ENCODE measurements at regions not wholly inside any gene's neighbourhood (a gene's known extent, or its start where the extent isn't known, plus 50 kb on each side); places are given as distances from the start of the nearest gene placed in this dataset.

DNA sequence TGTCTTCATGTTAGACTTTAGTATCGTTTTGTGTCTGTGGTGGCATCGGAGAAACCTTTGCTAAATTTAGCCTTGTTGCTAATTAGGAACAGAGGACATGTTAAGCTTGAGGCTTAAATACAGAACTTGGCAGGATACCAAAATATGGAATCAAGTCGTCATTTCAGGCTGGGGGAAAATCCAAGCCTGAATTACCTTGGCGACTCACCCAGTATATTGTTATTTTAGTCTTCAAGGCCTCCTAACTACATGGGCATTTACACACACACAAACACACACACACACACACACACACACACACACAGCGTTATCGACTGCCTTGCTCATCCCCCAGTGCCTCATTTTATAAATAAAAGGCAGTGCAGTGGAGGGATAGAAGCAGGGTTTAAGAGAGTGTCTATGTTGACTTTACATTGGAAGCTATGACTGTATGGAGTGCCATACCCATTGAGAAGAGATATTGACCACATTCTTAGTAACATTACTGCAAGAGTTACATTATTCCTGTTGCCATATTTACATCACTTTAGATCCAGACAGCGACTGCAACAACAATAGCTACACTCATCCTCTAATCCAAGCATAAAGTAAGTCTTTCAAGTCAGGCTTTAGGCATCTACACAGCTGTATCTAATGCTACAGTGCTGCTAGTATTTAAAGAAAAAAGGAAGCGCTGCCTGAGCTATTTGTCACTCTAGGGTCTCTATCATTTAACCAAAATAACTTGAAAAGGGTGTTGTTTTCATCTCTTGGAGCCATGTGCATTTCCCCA, 210.8 kb upstream of the SEMA6D start:
- no peak for DNase-seq (ENCODE audit: low read depth)

GRCh38 chr15:47507221-47507985, 209.9 kb upstream of the SEMA6D start:
- DNase-seq (ENCODE audit: low read depth) = no peak

- no peak for DNase-seq (ENCODE audit: low read depth)
Observed at GRCh38 chr15:47511261-47511660, 206.0 kb upstream of the SEMA6D start.

DNA sequence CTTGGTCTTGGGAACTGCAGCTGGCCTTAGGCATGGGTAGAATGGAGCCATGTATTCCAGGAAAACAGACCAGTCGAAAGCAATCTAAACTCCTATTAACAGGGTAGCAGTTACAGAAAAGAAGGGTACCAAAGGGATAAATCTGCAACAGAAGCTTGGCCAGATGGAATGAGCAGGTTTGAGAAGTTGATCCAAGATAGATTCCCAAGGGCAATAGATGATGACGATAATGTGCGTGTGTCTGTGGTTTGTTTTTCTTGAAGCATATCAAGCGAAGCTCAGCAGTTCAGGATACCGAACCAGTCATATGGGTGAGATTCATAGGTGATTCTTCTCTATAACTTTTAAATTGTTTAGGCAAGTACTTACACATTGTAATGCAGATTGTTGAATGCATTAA, 203.8 kb upstream of the SEMA6D start:
- DNase-seq (ENCODE audit: low read depth) = no peak

DNA sequence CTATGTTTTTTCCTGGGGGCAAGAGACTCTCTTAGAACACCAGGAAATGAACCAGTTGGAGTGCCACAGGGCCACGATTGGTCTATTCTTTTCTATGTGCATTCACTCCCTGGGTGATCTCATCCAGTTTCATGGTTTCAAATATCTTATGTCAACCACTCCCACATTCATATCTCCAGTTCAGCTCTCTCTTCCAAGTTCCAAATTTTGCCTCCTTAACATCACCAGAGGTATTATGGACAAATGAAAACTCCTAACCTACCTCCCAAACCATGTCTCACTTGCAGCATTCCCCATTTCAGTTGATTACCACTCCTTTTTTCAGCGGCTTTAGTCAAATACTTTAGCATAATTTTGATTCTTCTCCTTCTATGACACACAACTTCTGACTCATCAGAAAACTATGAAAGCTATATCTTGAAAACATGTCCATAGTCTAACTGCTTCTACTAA, 203.1 kb upstream of the SEMA6D start:
- DNase-seq (ENCODE audit: low read depth) = peak; percentile 55

GRCh38 chr15:47516558-47516957, 200.7 kb upstream of the SEMA6D start:
- peak; percentile 15 for DNase-seq (ENCODE audit: low read depth)

GRCh38 chr15:47516972-47517371, 200.3 kb upstream of the SEMA6D start:
- DNase-seq (ENCODE audit: low read depth) = no peak

- peak; percentile 57 for DNase-seq (ENCODE audit: low read depth)
Observed at GRCh38 chr15:47517737-47518136, 199.6 kb upstream of the SEMA6D start.

- DNase-seq (ENCODE audit: low read depth) = peak; percentile 83
Observed at GRCh38 chr15:47523681-47524475, 193.4 kb upstream of the SEMA6D start.

GRCh38 chr15:47529241-47529640, 188.1 kb upstream of the SEMA6D start:
- DNase-seq (ENCODE audit: low read depth) = peak; percentile 7

DNA sequence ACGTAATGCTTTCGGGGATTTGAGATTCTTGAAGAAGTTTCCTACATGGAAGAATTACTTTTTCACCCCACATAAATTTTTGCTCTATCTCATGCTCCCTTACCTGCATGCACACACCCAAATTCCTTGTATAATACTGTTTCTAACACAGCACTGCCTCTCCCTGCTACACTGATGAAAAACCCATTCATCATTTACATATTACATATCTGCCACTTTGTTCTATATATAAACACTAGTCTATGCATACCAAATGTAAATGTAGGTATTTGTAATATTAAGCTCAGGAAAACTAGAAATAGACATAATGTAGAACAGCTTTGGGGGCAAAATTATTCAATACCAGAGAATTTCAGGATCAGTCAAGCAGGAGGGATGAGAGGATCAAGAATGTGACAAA, 182.6 kb upstream of the SEMA6D start:
- no peak for DNase-seq (ENCODE audit: low read depth)

- DNase-seq (ENCODE audit: low read depth) = no peak
Observed at GRCh38 chr15:47541562-47541961, 175.7 kb upstream of the SEMA6D start.

- DNase-seq (ENCODE audit: low read depth) = no peak
Observed at GRCh38 chr15:47542312-47542989, 174.9 kb upstream of the SEMA6D start.

DNA sequence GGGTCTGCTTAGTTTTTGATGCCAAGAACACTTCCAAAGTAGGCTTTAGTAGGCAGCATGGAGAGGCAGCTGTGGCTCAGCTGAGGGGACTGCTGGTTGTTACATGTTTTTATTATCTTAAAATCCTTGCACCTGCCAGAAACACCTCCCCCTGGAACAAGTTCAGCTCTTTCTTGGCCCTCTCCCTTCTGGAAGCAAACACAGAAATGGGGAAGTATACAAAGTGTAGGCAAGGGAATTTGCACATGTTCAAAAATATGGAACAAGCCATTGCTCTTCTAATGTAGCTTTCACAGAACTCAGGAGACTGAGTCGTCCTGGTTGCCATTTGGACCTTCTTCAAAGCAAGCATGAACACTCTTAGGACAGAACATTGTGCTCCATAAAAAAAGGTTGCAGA, 169.1 kb upstream of the SEMA6D start:
- DNase-seq (ENCODE audit: low read depth) = no peak

DNA sequence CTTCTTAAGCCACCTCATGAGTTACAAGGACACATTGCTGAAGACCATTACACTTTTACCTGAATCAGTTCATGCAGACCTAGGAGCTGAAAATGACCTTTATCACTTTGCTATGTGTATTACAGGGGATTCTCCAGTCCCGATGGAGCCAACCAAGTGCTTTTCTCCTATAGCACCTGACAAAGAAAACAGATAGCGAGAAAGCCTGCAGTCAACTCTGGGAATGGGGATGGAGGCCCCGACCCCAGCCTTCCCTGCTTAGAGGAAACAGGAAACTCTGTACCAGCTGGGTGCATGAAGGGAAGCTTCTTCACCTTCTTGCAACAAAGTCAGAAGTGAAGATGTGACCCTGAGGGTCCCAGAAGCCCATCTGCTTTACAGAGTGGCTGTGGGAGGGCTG, 168.3 kb upstream of the SEMA6D start:
- no peak for DNase-seq (ENCODE audit: low read depth)

- DNase-seq (ENCODE audit: low read depth) = no peak
Observed at GRCh38 chr15:47551079-47551478, 166.2 kb upstream of the SEMA6D start.

DNA sequence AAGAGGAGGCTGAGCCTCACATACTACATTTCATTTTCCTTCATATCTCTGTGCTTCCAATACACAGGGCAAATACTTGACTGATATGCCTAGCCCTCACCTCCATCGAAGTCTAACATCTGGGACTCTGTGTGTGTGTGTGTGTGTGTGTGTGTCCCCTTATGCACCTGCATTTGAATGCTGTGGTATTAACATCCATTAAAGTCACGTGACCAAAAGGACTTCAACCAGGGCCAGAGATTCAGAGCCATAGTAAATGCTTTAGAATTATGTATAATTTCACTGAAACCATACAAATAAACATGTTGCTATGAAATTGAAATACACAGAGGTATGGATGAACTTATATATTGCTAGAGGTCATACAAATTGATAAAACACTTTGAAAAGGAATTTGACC, 165.8 kb upstream of the SEMA6D start:
- DNase-seq (ENCODE audit: low read depth) = no peak

DNA sequence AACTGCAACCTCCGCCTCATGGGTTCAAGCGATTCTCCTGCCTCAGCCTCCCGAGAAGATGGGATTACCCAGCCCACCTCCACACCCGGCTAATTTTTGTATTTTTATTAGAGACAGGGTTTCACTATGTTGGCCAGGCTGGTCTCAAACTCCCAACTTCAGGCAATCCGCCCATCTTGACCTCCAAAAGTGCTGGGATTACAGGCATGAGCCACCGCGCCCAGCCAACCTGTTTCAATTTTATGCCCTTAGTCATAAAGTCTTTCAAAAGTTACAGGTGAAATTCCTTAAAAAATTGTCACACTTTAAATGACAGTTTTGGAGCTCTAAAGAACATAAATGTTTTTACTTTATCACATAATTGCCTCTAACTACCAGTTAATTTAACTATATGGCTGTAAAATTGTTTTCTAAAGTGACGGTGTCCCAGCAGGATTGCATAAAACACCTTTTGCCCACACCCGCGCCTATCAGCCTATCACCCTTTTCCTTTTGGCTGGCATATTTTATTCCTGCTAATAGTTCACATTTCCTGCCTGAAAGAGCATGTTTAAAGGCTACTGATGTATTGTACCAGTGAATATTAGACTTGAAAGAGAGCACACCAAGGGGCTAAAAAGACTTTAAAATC, 164.2 kb upstream of the SEMA6D start:
- DNase-seq (ENCODE audit: low read depth) = no peak

- DNase-seq (ENCODE audit: low read depth) = peak; percentile 34
Observed at GRCh38 chr15:47553947-47554346, 163.4 kb upstream of the SEMA6D start.

- no peak for DNase-seq (ENCODE audit: low read depth)
Observed at GRCh38 chr15:47561102-47561501, 156.2 kb upstream of the SEMA6D start.

DNA sequence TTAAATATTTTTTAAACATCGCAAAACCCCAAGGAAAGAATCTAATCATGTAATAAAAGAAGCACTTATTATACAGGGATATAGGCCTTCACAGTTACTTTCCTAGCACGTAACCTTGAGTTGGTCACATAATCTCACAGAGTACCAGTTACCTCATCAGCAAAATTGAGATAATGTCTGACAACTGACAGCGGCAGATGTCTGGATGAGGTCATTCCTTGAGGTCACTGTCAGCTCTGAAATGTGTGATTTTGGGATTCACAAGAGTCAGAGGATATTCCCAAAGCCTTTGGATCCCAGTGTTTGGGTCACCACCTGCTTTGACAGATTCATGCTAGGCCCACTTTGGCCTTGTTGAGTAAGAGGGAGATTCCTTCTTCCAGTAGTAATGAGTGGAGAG, 151.4 kb upstream of the SEMA6D start:
- DNase-seq (ENCODE audit: low read depth) = no peak

GRCh38 chr15:47566610-47567009, 150.7 kb upstream of the SEMA6D start:
- no peak for DNase-seq (ENCODE audit: low read depth)

Measured in amniotic epithelial cell (primary cell).